ENCODE measurements at regions not wholly inside any gene's neighbourhood (a gene's known extent, or its start where the extent isn't known, plus 50 kb on each side); places are given as distances from the start of the nearest gene placed in this dataset.

- no peak for TF ChIP-seq CTCF (IDR thresholded peaks at IDR 0.05)
- TF ChIP-seq POLR2A (IDR thresholded peaks at IDR 0.05), result no peak
Observed at GRCh38 chr18:30625961-30626360, 416.6 kb downstream of the DSC3 start.
